AG10803 (cell line): ENCODE measurements at regions not wholly inside any gene's neighbourhood (a gene's known extent, or its start where the extent isn't known, plus 50 kb on each side); places are given as distances from the start of the nearest gene placed in this dataset.
A peak's percentile ranks its signal among the peaks of the same experiment; 100 is the strongest.

Experiments used
- DNase-seq: peaks from one replicate; pipeline ENCODE4 v3.0.0; 2010; ENCODE audit warnings: low read depth
- H3K4me3 ChIP-seq: 2 replicates; pipeline ENCODE4 v1.5.1; 2011; ENCODE audit warnings: mild to moderate bottlenecking, low read length, control low read depth
- TF ChIP-seq, protein P1 (sequence below): conservative IDR thresholded peaks from 2 replicates; pipeline ENCODE4 v1.5.1; 2011; ENCODE audit warnings: mild to moderate bottlenecking, low read length, control low read depth, inconsistent platforms

DNA sequence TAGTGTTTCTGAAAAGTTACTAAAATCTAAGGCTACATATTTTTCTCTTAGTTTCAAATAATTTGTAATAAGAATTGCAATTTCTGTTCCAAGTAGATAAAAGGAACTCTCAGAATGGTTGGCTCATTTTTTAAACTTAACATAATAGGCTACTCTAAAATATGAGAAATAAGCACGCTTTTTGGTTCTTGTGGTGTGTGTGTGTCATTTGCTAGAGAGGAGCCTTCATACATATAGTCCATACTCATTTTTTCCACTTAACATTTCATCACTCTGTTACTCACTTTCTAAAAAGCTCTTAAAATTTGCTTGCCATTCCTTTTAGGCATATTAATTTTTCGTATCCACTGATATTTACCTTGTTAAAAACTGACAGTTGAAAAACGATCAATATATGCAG lies 74.0 kb upstream of the VWDE start:
- TF ChIP-seq, protein P1, sequence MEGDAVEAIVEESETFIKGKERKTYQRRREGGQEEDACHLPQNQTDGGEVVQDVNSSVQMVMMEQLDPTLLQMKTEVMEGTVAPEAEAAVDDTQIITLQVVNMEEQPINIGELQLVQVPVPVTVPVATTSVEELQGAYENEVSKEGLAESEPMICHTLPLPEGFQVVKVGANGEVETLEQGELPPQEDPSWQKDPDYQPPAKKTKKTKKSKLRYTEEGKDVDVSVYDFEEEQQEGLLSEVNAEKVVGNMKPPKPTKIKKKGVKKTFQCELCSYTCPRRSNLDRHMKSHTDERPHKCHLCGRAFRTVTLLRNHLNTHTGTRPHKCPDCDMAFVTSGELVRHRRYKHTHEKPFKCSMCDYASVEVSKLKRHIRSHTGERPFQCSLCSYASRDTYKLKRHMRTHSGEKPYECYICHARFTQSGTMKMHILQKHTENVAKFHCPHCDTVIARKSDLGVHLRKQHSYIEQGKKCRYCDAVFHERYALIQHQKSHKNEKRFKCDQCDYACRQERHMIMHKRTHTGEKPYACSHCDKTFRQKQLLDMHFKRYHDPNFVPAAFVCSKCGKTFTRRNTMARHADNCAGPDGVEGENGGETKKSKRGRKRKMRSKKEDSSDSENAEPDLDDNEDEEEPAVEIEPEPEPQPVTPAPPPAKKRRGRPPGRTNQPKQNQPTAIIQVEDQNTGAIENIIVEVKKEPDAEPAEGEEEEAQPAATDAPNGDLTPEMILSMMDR, result no peak

DNA sequence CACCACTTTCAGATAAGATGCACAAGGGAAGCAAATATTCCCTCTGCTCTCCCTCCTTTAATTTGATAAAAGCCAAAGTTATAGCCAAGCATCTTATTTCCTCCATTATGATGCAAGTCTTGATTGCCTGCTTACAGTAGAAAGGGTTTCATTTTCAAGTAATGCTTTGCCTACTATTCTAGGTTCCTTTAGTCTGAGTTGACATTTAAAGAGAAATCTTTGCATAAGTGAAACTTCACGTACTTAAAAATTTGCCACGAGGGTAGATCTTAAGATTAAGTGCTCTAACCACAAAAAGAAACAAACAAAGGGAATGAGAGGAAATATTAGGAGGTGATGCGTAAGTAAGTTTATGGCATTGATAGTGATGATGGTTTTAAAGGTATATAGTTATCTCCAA lies 78.1 kb upstream of the VWDE start:
- no peak for DNase-seq
- H3K4me3 ChIP-seq, result no peak overlapping the region
- TF ChIP-seq, protein P1, result no peak

More for the DNA sequence above, 74.0 kb upstream of the VWDE start:
- no peak for DNase-seq
- H3K4me3 ChIP-seq, result no peak overlapping the region

DNA sequence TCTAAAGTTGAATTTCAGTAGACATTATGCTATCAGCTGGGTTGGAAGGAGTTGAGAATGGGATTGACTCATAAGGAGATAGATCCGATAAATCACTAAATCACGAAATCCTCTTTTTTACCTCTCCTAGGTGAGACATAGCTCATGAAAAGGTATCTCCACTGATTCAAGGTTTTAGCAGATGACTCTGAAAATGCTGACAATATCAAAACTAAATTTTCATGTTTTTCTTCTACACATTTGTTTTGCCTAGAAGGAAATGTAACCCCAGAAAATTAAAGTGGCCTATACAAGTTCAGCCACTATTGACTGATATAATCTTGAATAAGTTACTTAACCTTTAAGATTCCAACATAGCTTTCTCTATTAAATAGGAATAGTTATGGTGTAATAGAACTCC lies 82.2 kb upstream of the VWDE start:
- TF ChIP-seq, protein P1, result no peak
- no peak for DNase-seq
- no peak overlapping the region for H3K4me3 ChIP-seq

DNA sequence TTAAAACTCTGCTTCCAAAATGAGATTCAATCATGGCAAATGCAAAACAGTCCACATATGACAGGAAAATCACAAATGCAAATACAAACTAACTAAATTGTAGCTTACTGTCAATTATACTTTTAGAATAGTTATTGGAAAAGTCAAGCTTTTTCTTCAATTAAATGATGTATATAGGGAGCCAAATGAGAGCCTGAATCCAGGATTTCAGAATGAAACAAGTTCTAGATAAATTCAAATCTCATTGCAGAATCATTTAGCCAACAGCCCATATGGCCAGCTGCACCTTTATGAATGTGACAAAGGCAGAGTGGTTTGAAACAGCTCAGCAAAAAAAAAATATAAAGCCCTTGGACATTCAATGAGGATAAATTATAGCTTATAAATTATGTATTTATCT lies 82.2 kb upstream of the SCIN start:
- TF ChIP-seq, protein P1, result no peak
- H3K4me3 ChIP-seq, result no peak overlapping the region
- no peak for DNase-seq

DNA sequence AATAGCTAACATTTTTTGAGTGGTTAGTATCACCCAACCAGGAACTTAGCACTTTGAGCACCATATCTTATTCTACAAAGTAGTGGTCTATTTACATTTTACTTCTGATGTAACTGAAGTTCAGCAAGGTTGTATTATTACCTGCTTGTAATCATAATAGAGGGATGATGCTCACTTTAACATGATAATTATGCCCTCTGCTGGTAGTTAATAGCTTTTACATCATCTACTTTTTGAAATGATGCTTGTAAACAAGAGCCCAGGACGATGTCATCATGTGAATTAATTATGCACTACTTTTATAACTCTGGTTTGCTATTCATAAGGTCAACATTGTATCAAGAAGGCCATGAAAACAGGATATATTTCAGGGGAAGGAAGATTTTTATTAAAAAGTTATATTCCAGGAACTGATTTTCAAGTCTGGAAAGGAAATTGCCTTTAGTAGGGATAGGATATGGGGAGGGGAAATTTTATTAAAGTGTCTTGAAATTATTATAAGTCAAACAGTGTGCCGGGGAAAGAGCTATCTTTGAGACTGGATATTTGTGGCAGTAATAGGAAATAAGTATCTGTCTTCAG lies 80.3 kb upstream of the SCIN start:
- H3K4me3 ChIP-seq, result no peak overlapping the region
- DNase-seq, result peak; percentile 22
- TF ChIP-seq, protein P1, result peak; percentile 59

DNA sequence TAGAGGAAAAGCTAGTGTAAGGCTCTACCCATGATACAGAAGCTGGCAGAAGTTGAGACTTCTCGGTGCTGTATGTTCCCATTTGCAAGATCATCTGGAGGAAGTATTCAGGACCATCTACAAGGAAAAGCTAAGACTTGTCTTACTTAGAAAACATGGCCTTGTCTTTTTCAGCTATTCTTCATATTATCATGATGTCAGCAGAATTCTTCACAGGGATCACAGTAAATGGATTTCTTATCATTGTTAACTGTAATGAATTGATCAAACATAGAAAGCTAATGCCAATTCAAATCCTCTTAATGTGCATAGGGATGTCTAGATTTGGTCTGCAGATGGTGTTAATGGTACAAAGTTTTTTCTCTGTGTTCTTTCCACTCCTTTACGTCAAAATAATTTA lies 79.6 kb upstream of the SCIN start:
- no peak overlapping the region for H3K4me3 ChIP-seq
- TF ChIP-seq, protein P1, result no peak
- no peak for DNase-seq

DNA sequence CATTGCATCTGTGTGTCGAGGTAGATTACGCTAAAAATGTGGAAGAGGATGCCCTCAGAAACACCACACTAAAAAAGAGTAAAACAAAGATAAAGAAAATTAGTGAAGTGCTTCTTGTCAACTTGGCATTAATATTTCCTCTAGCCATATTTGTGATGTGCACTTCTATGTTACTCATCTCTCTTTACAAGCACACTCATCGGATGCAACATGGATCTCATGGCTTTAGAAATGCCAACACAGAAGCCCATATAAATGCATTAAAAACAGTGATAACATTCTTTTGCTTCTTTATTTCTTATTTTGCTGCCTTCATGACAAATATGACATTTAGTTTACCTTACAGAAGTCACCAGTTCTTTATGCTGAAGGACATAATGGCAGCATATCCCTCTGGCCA lies 79.0 kb upstream of the SCIN start:
- no peak overlapping the region for H3K4me3 ChIP-seq
- DNase-seq, result no peak
- TF ChIP-seq, protein P1, result no peak
